ENCODE measurements at regions not wholly inside any gene's neighbourhood (a gene's known extent, or its start where the extent isn't known, plus 50 kb on each side); places are given as distances from the start of the nearest gene placed in this dataset.

DNA sequence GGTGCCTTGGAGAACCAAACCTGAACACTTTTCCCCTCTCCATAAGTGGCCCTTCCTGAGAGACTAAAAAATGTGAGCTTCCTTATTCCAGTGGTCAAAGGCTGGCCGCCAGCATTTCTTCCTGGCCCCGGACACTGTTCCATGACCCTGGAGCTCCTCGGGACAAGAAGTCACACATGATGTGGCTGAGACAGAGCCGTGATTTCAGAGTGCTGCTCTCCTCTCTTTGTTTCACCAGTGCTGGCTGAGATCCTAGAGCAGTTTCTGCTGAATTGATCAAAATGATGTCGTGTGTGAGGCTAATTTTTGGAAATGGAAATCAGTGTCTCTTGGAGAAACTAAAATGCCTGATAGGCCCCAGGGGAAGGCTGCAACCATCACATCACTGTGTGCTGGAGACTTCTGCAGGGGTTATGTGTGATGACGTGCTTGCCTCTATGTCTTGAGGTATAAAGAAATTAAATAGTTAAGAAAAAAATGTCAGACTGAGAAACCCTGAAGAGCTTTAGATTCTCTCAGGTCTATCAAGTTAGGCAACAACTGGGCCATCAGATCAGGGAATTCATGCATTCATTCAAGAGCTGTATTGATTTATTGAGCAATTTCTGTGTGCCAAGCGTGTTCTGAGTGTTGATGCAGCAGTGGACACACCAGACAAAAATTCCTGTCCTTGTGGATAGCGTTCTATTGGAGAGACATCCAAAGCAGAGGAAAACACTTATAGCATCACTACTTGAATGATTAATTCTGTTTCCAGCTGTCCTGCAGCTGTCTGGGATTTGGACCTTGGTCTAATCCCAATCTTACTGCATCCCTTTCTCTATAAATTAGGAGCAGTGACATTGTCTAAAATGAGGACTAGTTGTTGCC is 72.7 kb upstream of the CCN6 start:
- in situ Hi-C loops (cut with MboI): loop anchor here (10.0 kb wide), 1 partner anchor 106 kb away; the partner anchor contains the start of gene FYN
- Histone ChIP-seq H3K79me2 (ENCODE audit: insufficient read depth) (no peaks in the 10 kb centered on the region), H3K4me3 (no peak overlapping the region), H3F3A (ENCODE audit: insufficient read depth) (peaks cover 27% of the 10 kb centered on the region), H3K27ac (peak overlapping the region; percentile 9), H3K4me2 (ENCODE audit: unreplicated experiment) (no peak overlapping the region), H3K9ac (no peak overlapping the region), H2AFZ (peak overlapping the region; percentile 63), H3K9me2 (ENCODE audit: insufficient read depth) (peaks cover 4% of the 10 kb centered on the region; the same call in 1 of the 2 replicates), H4K20me1 (ENCODE audit: insufficient read depth) (no peaks in the 10 kb centered on the region), H3K9me3 (ENCODE audit: low read depth) (no peaks in the 10 kb centered on the region), H3K4me1 (ENCODE audit: insufficient read depth) (peaks cover 30% of the 10 kb centered on the region), H3K27me3 (replicated peaks; ENCODE audit: insufficient read depth) (no peaks in the 10 kb centered on the region), H3K36me3 (ENCODE audit: low read depth) (no peaks in the 10 kb centered on the region)
- TF ChIP-seq EZH2phosphoT487 (IDR thresholded peaks at IDR 0.05; ENCODE audit: insufficient read depth, low read depth): no peak
- no peak for TF ChIP-seq EZH2 (IDR thresholded peaks at IDR 0.05; ENCODE audit: insufficient read depth, poor library complexity, severe bottlenecking)
- DNase-seq: peak; percentile 47
- WGBS, 2 experiments (ENCODE audit: low coverage in 1 of 2, low lambda C conversion rate in 2 of 2, missing lambda C conversion rate in 2 of 2): 30 to 32% methylated on average over 8 of the region's 8 CpGs

DNA sequence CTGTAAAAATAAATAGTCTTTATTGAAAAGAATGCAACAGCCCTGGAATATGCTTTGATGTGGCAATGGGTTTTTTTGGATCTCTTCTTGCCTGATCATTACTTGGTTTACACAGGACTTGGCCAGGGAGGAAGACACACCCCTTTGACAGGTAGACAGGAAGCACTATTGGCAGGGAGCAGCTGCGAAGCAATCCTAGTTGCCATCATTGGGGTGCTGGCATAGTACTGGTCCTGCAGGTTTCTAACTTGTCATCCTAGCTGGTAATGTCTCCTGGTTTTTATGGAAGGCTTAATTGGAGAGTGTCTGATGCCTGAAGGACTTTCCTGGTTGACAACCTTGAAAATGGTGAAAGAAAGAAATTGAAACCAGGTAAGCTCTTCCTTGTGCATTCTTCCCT is 71.2 kb upstream of the CCN6 start:
- Histone ChIP-seq H3K9ac (no peak overlapping the region), H3K4me3 (no peak overlapping the region), H3K4me2 (ENCODE audit: unreplicated experiment) (no peak overlapping the region), H2AFZ (no peak overlapping the region), H3K36me3 (ENCODE audit: low read depth) (no peaks in the 10 kb centered on the region), H3K4me1 (ENCODE audit: insufficient read depth) (peaks cover 34% of the 10 kb centered on the region), H3K9me2 (ENCODE audit: insufficient read depth) (peaks cover 4% of the 10 kb centered on the region; the same call in 1 of the 2 replicates), H3K27ac (no peak overlapping the region), H3F3A (ENCODE audit: insufficient read depth) (peaks cover 29% of the 10 kb centered on the region), H3K27me3 (replicated peaks; ENCODE audit: insufficient read depth) (no peaks in the 10 kb centered on the region), H3K9me3 (ENCODE audit: low read depth) (no peaks in the 10 kb centered on the region), H3K79me2 (ENCODE audit: insufficient read depth) (no peaks in the 10 kb centered on the region), H4K20me1 (ENCODE audit: insufficient read depth) (no peaks in the 10 kb centered on the region)
- no peak for DNase-seq
- in situ Hi-C loops (cut with MboI): loop anchor here (10.0 kb wide), 1 partner anchor 108 kb away; the partner anchor contains the start of gene FYN
- 94 to 96% methylated on average over 1 of the region's 1 CpG for WGBS, 2 experiments (ENCODE audit: low coverage in 1 of 2, low lambda C conversion rate in 2 of 2, missing lambda C conversion rate in 2 of 2)
- TF ChIP-seq EZH2phosphoT487 (IDR thresholded peaks at IDR 0.05; ENCODE audit: insufficient read depth, low read depth) (no peak), EZH2 (IDR thresholded peaks at IDR 0.05; ENCODE audit: insufficient read depth, poor library complexity, severe bottlenecking) (no peak)

DNA sequence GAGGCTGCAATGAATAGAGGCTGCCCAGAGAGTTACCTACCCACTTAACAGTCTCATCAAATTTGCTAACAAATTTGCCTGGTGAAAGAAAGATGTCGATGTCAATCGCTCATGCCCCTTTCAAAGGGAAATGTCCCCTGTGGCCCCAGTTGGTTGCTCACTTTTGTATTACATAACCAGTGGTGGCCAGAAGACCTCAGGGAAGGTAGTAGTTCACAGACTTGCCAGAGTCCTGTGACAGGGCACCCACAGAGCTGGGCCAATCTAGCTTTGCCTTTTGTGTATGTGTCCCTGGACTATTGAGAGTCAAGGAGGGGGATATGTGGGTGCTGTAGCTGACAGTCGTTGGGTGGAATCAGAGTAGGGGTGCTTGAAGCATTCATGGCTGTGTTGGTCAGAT is 70.7 kb upstream of the CCN6 start:
- H3K9ac ChIP-seq: no peak overlapping the region
- H3K9me2 ChIP-seq (ENCODE audit: insufficient read depth): peaks cover 1% of the 10 kb centered on the region; the same call in 1 of the 2 replicates
- DNase-seq: no peak
- in situ Hi-C loops (cut with MboI): loop anchor here (10.0 kb wide), 1 partner anchor 108 kb away; the partner anchor contains the start of gene FYN
- H3K4me3 ChIP-seq: no peak overlapping the region
- no peaks in the 10 kb centered on the region for H3K9me3 ChIP-seq (ENCODE audit: low read depth)
- no peak overlapping the region for H3K4me2 ChIP-seq (ENCODE audit: unreplicated experiment)
- peaks cover 29% of the 10 kb centered on the region for H3F3A ChIP-seq (ENCODE audit: insufficient read depth)
- H3K36me3 ChIP-seq (ENCODE audit: low read depth): no peaks in the 10 kb centered on the region
- H3K27me3 ChIP-seq (replicated peaks; ENCODE audit: insufficient read depth): no peaks in the 10 kb centered on the region
- H3K79me2 ChIP-seq (ENCODE audit: insufficient read depth): no peaks in the 10 kb centered on the region
- WGBS, 2 experiments (ENCODE audit: low coverage in 1 of 2, low lambda C conversion rate in 2 of 2, missing lambda C conversion rate in 2 of 2): 95 to 97% methylated on average over 3 of the region's 3 CpGs
- H3K4me1 ChIP-seq (ENCODE audit: insufficient read depth): peaks cover 34% of the 10 kb centered on the region
- TF ChIP-seq EZH2phosphoT487 (IDR thresholded peaks at IDR 0.05; ENCODE audit: insufficient read depth, low read depth): no peak
- TF ChIP-seq EZH2 (IDR thresholded peaks at IDR 0.05; ENCODE audit: insufficient read depth, poor library complexity, severe bottlenecking): no peak
- no peak overlapping the region for H3K27ac ChIP-seq
- H2AFZ ChIP-seq: no peak overlapping the region
- no peaks in the 10 kb centered on the region for H4K20me1 ChIP-seq (ENCODE audit: insufficient read depth)

DNA sequence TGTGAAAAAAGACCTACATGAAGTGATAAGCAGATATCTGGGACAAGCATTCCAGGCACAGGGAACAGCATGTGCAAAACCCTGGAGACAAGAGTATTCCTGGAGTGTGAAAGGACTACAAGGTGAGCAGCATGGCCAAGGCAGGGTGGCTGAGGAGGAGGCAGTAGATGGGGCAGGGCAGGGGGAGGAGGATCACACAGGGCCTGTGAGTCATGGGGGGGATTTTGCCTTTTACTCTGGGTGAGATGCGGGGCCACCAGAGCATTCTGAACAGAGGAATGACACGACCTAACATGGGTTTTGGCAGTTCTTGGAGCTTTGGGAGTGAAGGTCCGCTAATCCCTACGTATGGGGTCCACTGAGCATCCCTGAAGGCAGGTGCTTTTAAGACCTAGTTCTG is 69.8 kb upstream of the CCN6 start:
- H3K4me2 ChIP-seq (ENCODE audit: unreplicated experiment): no peak overlapping the region
- in situ Hi-C loops (cut with MboI): loop anchor here (10.0 kb wide), 1 partner anchor 109 kb away; the partner anchor contains the start of gene FYN
- H3K36me3 ChIP-seq (ENCODE audit: low read depth): no peaks in the 10 kb centered on the region
- no peak overlapping the region for H2AFZ ChIP-seq
- no peaks in the 10 kb centered on the region for H3K27me3 ChIP-seq (replicated peaks; ENCODE audit: insufficient read depth)
- H3K4me1 ChIP-seq (ENCODE audit: insufficient read depth): peaks cover 34% of the 10 kb centered on the region
- no peak overlapping the region for H3K9ac ChIP-seq
- TF ChIP-seq EZH2phosphoT487 (IDR thresholded peaks at IDR 0.05; ENCODE audit: insufficient read depth, low read depth) (no peak), EZH2 (IDR thresholded peaks at IDR 0.05; ENCODE audit: insufficient read depth, poor library complexity, severe bottlenecking) (no peak)
- DNase-seq: no peak
- H3K79me2 ChIP-seq (ENCODE audit: insufficient read depth): no peaks in the 10 kb centered on the region
- H4K20me1 ChIP-seq (ENCODE audit: insufficient read depth): no peaks in the 10 kb centered on the region
- peaks cover 29% of the 10 kb centered on the region for H3F3A ChIP-seq (ENCODE audit: insufficient read depth)
- no peaks in the 10 kb centered on the region for H3K9me2 ChIP-seq (ENCODE audit: insufficient read depth)
- no peaks in the 10 kb centered on the region for H3K9me3 ChIP-seq (ENCODE audit: low read depth)
- no peak overlapping the region for H3K27ac ChIP-seq
- H3K4me3 ChIP-seq: no peak overlapping the region
- WGBS, 2 experiments (ENCODE audit: low coverage in 1 of 2, low lambda C conversion rate in 2 of 2, missing lambda C conversion rate in 2 of 2): 97 to 100% methylated on average over 4 of the region's 4 CpGs

Data from GM23248 (cell line).